ENCODE measurements at regions not wholly inside any gene's neighbourhood (a gene's known extent, or its start where the extent isn't known, plus 50 kb on each side); places are given as distances from the start of the nearest gene placed in this dataset.

DNA sequence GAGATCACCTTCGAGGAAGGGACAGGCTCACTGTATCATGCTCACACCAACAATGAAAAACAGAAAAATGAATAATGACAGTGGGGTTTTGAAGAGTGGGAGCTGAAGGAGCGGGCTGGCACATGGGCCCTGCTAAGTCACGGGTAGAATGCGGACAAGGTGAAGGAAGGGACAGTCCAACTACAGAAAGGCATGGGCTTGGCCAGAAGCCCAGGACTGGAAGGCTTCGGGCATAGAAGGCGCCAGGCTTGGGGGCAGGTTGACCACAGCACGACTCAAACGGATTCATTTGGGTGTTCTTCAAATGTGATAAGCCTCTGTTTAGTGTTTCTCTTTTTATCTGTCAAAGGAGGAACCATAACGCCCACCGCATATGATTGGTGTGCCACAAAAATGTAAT is 509.5 kb downstream of the CCSER2 start:
- POLR2A ChIA-PET = no interaction called here
- no peak overlapping the region for H3K27ac Mint-ChIP-seq (ENCODE audit: unreplicated experiment)

DNA sequence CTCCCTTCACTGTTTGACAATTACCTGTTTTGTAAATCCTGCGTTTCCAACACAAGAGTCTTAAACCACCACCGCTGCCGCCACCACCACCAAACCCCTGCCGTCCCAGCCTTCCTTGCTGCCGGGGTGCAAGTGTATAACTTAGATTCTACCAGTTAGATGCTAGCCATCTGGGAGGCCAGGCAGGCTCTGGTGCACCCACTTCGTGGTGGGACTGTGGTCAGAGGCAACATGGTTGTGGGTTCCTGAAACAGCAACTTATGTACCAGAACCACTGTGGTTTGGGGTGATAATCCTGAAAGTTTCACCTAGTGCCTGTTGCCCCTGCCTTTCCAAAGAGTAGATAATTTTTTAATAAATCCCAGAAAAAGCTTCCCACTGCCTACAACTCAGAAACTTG is 510.5 kb downstream of the CCSER2 start:
- H3K27me3 ChIP-seq (replicated peaks; ENCODE audit: control insufficient read depth, insufficient read depth, low read length) = no peaks in the 10 kb centered on the region
- BruUV-seq (replicated peaks) = no TSS peak
- no peak for DNase-seq
- CTCF ChIA-PET = no interaction called here
- H3K4me1 ChIP-seq = no peaks in the 10 kb centered on the region
- Mint-ChIP-seq H3K36me3 (ENCODE audit: insufficient read depth, unreplicated experiment) (no peaks in the 10 kb centered on the region), H3K27me3 (ENCODE audit: insufficient read depth, unreplicated experiment) (peaks cover 6% of the 10 kb centered on the region), H3K4me3 (ENCODE audit: unreplicated experiment) (no peak overlapping the region), H3K27ac (ENCODE audit: unreplicated experiment) (no peak overlapping the region), H3K9me3 (ENCODE audit: unreplicated experiment) (no peaks in the 10 kb centered on the region), H3K4me1 (ENCODE audit: low read depth, unreplicated experiment) (no peaks in the 10 kb centered on the region)
- no peaks in the 10 kb centered on the region for H3K36me3 ChIP-seq (ENCODE audit: control insufficient read depth, insufficient read depth, low read length)
- intact Hi-C loops (cut with micrococcal nuclease; ENCODE audit: unreplicated experiment) = no loop called here
- POLR2A ChIA-PET = no interaction called here
- TF ChIP-seq, protein P1, sequence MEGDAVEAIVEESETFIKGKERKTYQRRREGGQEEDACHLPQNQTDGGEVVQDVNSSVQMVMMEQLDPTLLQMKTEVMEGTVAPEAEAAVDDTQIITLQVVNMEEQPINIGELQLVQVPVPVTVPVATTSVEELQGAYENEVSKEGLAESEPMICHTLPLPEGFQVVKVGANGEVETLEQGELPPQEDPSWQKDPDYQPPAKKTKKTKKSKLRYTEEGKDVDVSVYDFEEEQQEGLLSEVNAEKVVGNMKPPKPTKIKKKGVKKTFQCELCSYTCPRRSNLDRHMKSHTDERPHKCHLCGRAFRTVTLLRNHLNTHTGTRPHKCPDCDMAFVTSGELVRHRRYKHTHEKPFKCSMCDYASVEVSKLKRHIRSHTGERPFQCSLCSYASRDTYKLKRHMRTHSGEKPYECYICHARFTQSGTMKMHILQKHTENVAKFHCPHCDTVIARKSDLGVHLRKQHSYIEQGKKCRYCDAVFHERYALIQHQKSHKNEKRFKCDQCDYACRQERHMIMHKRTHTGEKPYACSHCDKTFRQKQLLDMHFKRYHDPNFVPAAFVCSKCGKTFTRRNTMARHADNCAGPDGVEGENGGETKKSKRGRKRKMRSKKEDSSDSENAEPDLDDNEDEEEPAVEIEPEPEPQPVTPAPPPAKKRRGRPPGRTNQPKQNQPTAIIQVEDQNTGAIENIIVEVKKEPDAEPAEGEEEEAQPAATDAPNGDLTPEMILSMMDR (IDR thresholded peaks at IDR 0.05; ENCODE audit: insufficient read depth in 1 of 2, low read depth in 1 of 2, low read length in 1 of 2, severe bottlenecking in 1 of 2, unreplicated experiment in 1 of 2) = no peak
- no peaks in the 10 kb centered on the region for H3K9me3 ChIP-seq
- no peak overlapping the region for H3K4me3 ChIP-seq (ENCODE audit: low read depth, low read length)

More for the DNA sequence above, 509.5 kb downstream of the CCSER2 start:
- Histone ChIP-seq H3K36me3 (ENCODE audit: control insufficient read depth, insufficient read depth, low read length) (no peaks in the 10 kb centered on the region), H3K4me1 (no peaks in the 10 kb centered on the region), H3K4me3 (ENCODE audit: low read depth, low read length) (no peak overlapping the region), H3K27me3 (replicated peaks; ENCODE audit: control insufficient read depth, insufficient read depth, low read length) (no peaks in the 10 kb centered on the region), H3K9me3 (no peaks in the 10 kb centered on the region)
- H3K9me3 Mint-ChIP-seq (ENCODE audit: unreplicated experiment) = no peaks in the 10 kb centered on the region
- H3K36me3 Mint-ChIP-seq (ENCODE audit: insufficient read depth, unreplicated experiment) = no peaks in the 10 kb centered on the region
- no TSS peak for BruUV-seq (replicated peaks)
- no peaks in the 10 kb centered on the region for H3K4me1 Mint-ChIP-seq (ENCODE audit: low read depth, unreplicated experiment)
- CTCF ChIA-PET = no interaction called here
- DNase-seq = no peak
- intact Hi-C loops (cut with micrococcal nuclease; ENCODE audit: unreplicated experiment) = no loop called here
- no peak overlapping the region for H3K4me3 Mint-ChIP-seq (ENCODE audit: unreplicated experiment)
- TF ChIP-seq, protein P1 (IDR thresholded peaks at IDR 0.05; ENCODE audit: insufficient read depth in 1 of 2, low read depth in 1 of 2, low read length in 1 of 2, severe bottlenecking in 1 of 2, unreplicated experiment in 1 of 2) = no peak
- peaks cover 6% of the 10 kb centered on the region for H3K27me3 Mint-ChIP-seq (ENCODE audit: insufficient read depth, unreplicated experiment)

DNA sequence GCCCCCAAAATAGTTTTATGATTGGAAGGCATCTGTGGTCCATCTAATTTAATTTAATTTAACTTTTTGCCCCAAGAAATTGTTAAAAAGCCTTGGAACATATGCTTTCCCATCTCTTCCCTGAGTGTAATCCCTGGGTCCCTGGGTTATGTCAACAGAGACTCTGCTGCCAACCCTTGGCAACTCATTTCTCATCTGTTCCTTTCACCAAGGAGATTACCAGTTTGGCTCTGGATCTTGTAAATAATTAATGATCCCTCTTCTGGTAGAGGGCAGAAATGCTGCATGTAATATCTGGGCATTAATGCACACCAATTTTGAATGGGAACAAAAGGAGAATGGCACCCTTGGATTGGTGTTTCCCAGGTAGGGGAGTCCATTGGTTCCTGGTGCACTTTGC is 514.2 kb downstream of the CCSER2 start:
- ChIA-PET CTCF (no interaction called here), POLR2A (no interaction called here)
- no peaks in the 10 kb centered on the region for H3K4me1 Mint-ChIP-seq (ENCODE audit: low read depth, unreplicated experiment)
- no peak overlapping the region for H3K27ac Mint-ChIP-seq (ENCODE audit: unreplicated experiment)
- H3K9me3 Mint-ChIP-seq (ENCODE audit: unreplicated experiment) = no peaks in the 10 kb centered on the region
- H3K36me3 ChIP-seq (ENCODE audit: control insufficient read depth, insufficient read depth, low read length) = no peaks in the 10 kb centered on the region
- no peaks in the 10 kb centered on the region for H3K9me3 ChIP-seq
- no peaks in the 10 kb centered on the region for H3K4me1 ChIP-seq
- H3K27me3 ChIP-seq (replicated peaks; ENCODE audit: control insufficient read depth, insufficient read depth, low read length) = no peaks in the 10 kb centered on the region
- DNase-seq = no peak
- H3K36me3 Mint-ChIP-seq (ENCODE audit: insufficient read depth, unreplicated experiment) = no peaks in the 10 kb centered on the region
- peaks cover 5% of the 10 kb centered on the region for H3K27me3 Mint-ChIP-seq (ENCODE audit: insufficient read depth, unreplicated experiment)
- intact Hi-C loops (cut with micrococcal nuclease; ENCODE audit: unreplicated experiment) = no loop called here
- TF ChIP-seq, protein P1 (IDR thresholded peaks at IDR 0.05; ENCODE audit: insufficient read depth in 1 of 2, low read depth in 1 of 2, low read length in 1 of 2, severe bottlenecking in 1 of 2, unreplicated experiment in 1 of 2) = no peak
- BruUV-seq (replicated peaks) = no TSS peak
- H3K4me3 Mint-ChIP-seq (ENCODE audit: unreplicated experiment) = no peak overlapping the region
- H3K4me3 ChIP-seq (ENCODE audit: low read depth, low read length) = no peak overlapping the region

Data from Caco-2 (cell line).